Testis (tissue), 2 donors: ENCODE measurements at regions not wholly inside any gene's neighbourhood (a gene's known extent, or its start where the extent isn't known, plus 50 kb on each side); places are given as distances from the start of the nearest gene placed in this dataset.

Experiments
- CTCF ChIP-seq, 3 experiments: fragments of 450-650 bp in 2 of 3; fragments of 200-600 bp in 1 of 3; sonication (generic) in 1 of 3; IDR thresholded peaks; one replicate each; pipeline ENCODE4 v1.5.1; 2016 to 2019; ENCODE audit warnings: antibody characterized with exemption in 3 of 3, mild to moderate bottlenecking in 2 of 3, moderate library complexity in 1 of 3
- POLR2A ChIP-seq: fragments of 450-650 bp; IDR thresholded peaks from one replicate; pipeline ENCODE4 v1.6.1; 2017; ENCODE audit warnings: antibody characterized with exemption, mild to moderate bottlenecking, moderate library complexity

GRCh38 chr18:1050012-1050657, 145.5 kb downstream of the ADCYAP1 start:
- TF ChIP-seq CTCF (IDR thresholded peaks at IDR 0.05) = no peak
- TF ChIP-seq POLR2A = no peak
